ENCODE measurements at regions not wholly inside any gene's neighbourhood (a gene's known extent, or its start where the extent isn't known, plus 50 kb on each side); places are given as distances from the start of the nearest gene placed in this dataset.

GRCh38 chr6:92911301-92911700 lies 508.1 kb downstream of the EPHA7 start:
- in situ Hi-C loops (cut with MboI; ENCODE audit: low sequenced_read_pairs, unreplicated experiment): no loop called here
- TF ChIP-seq CTCF (IDR thresholded peaks at IDR 0.05; ENCODE audit: borderline replicate concordance, control extremely low read depth, extremely low read depth, insufficient read depth, missing control alignments): no peak
- no peak for DNase-seq (ENCODE audit: low spot score)

- in situ Hi-C loops (cut with MboI; ENCODE audit: low sequenced_read_pairs, unreplicated experiment): no loop called here
- no peak for DNase-seq (ENCODE audit: low spot score)
Measured at GRCh38 chr6:92910646-92911045, 508.7 kb downstream of the EPHA7 start.

DNA sequence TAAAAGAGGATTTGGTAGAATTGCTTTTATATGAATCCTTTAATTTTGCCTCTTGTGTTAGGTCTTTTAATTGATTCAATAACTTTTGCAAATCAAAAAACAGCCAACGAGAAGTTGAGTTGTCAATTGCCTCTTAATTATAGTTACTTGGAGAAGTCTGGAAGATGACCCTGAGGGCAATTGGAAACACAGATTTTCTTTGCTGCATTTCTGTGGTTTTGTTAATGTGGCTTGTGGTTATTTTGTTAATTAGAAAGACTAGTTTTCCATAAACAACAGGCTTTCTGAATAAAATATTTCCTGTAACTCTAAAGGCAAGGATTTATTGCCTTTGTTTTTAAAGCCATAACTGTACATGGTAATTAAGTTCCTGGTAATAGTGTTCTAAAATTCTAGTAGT lies 513.0 kb downstream of the EPHA7 start:
- no peak for TF ChIP-seq CTCF (IDR thresholded peaks at IDR 0.05; ENCODE audit: borderline replicate concordance, control extremely low read depth, extremely low read depth, insufficient read depth, missing control alignments)
- in situ Hi-C loops (cut with MboI; ENCODE audit: low sequenced_read_pairs, unreplicated experiment): no loop called here
- DNase-seq (ENCODE audit: low spot score): no peak

More at GRCh38 chr6:92910646-92911045, 508.7 kb downstream of the EPHA7 start:
- TF ChIP-seq CTCF (IDR thresholded peaks at IDR 0.05; ENCODE audit: borderline replicate concordance, control extremely low read depth, extremely low read depth, insufficient read depth, missing control alignments): no peak

DNA sequence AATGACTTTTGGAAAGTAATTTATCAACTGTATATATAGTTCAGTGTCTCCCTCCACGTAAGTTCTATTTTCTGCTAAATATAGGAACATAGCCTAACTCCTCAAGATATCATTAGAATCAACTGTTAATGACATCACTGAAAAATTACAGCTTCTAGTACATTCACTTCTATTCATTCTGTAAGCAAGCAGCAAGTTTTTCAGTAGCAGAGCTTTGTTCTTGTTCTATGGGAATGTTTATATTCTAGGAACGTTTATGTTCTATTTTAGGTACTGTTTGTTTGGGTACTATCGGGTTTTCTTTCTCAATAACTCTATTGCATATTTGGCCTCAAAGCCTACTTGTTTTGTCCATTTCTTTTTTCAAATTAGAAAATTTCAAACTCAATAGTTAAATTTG lies 525.6 kb downstream of the EPHA7 start:
- DNase-seq (ENCODE audit: low spot score): no peak
- TF ChIP-seq CTCF (IDR thresholded peaks at IDR 0.05; ENCODE audit: borderline replicate concordance, control extremely low read depth, extremely low read depth, insufficient read depth, missing control alignments): no peak
- in situ Hi-C loops (cut with MboI; ENCODE audit: low sequenced_read_pairs, unreplicated experiment): no loop called here

- in situ Hi-C loops (cut with MboI; ENCODE audit: low sequenced_read_pairs, unreplicated experiment): no loop called here
- no peak for TF ChIP-seq CTCF (IDR thresholded peaks at IDR 0.05; ENCODE audit: borderline replicate concordance, control extremely low read depth, extremely low read depth, insufficient read depth, missing control alignments)
- no peak for DNase-seq (ENCODE audit: low spot score)
Measured at GRCh38 chr6:92892626-92893170, 526.7 kb downstream of the EPHA7 start.

- TF ChIP-seq CTCF (IDR thresholded peaks at IDR 0.05; ENCODE audit: borderline replicate concordance, control extremely low read depth, extremely low read depth, insufficient read depth, missing control alignments): no peak
- no peak for DNase-seq (ENCODE audit: low spot score)
- in situ Hi-C loops (cut with MboI; ENCODE audit: low sequenced_read_pairs, unreplicated experiment): no loop called here
Measured at GRCh38 chr6:92888316-92888715, 531.0 kb downstream of the EPHA7 start.

GRCh38 chr6:92887871-92888270 lies 531.5 kb downstream of the EPHA7 start:
- DNase-seq (ENCODE audit: low spot score): no peak
- TF ChIP-seq CTCF (IDR thresholded peaks at IDR 0.05; ENCODE audit: borderline replicate concordance, control extremely low read depth, extremely low read depth, insufficient read depth, missing control alignments): no peak
- in situ Hi-C loops (cut with MboI; ENCODE audit: low sequenced_read_pairs, unreplicated experiment): no loop called here

All from GM13976 (cell line).